ENCODE measurements at regions not wholly inside any gene's neighbourhood (a gene's known extent, or its start where the extent isn't known, plus 50 kb on each side); places are given as distances from the start of the nearest gene placed in this dataset.

GRCh38 chr3:132253262-132253878 lies 63.8 kb upstream of the ACP3 start:
- TF ChIP-seq CTCF (IDR thresholded peaks at IDR 0.05; ENCODE audit: low read depth, low read length) (peak; percentile 87), EZH2phosphoT487 (IDR thresholded peaks at IDR 0.05; ENCODE audit: low read depth) (no peak)

Data from OCI-LY3 (cell line).